ENCODE measurements at regions not wholly inside any gene's neighbourhood (a gene's known extent, or its start where the extent isn't known, plus 50 kb on each side); places are given as distances from the start of the nearest gene placed in this dataset.

- ChIA-PET CTCF (ENCODE audit: low intra/inter-chr PET ratio) (no interaction called here), POLR2A (no interaction called here)
- DNase-seq (ENCODE audit: extremely low read depth in 1 of 4, low spot score in 3 of 4), result no peak
- FAIRE-seq, result no peak
- Histone ChIP-seq H2AFZ (ENCODE audit: low read depth, low read length) (no peak overlapping the region), H3K9me3 (replicated peaks; ENCODE audit: control insufficient read depth, insufficient read depth, low read depth, low read length) (no peaks in the 10 kb centered on the region), H3K4me2 (ENCODE audit: insufficient read depth, low read length) (no peak overlapping the region), H4K20me1 (replicated peaks; ENCODE audit: control insufficient read depth, insufficient read depth, low read length) (no peaks in the 10 kb centered on the region), H3K27ac (ENCODE audit: extremely low read depth, low read depth, low read length) (no peak overlapping the region), H3K79me2 (ENCODE audit: control insufficient read depth, insufficient read depth, low read length) (no peaks in the 10 kb centered on the region), H3K36me3 (ENCODE audit: control insufficient read depth, insufficient read depth, low read length) (no peaks in the 10 kb centered on the region), H3K9ac (ENCODE audit: insufficient read depth in 1 of 2, low read depth in 2 of 2, low read length in 2 of 2) (no peak overlapping the region), H3K27me3 (ENCODE audit: control insufficient read depth in 2 of 2, insufficient read depth in 2 of 2, low read length in 2 of 2) (no peaks in the 10 kb centered on the region), H3K4me1 (replicated peaks in 1 of 2; ENCODE audit: control insufficient read depth in 2 of 2, insufficient read depth in 2 of 2, low read length in 2 of 2) (no peaks in the 10 kb centered on the region), H3K9me1 (ENCODE audit: control insufficient read depth, insufficient read depth, low read length) (no peaks in the 10 kb centered on the region), H3K4me3 (no peak overlapping the region)
- intact Hi-C loops (cut with micrococcal nuclease) (no loop called here), in situ Hi-C loops (cut with MboI) (no loop called here)
- no TSS peak for BruUV-seq (replicated peaks)
- no peak for ATAC-seq
- WGBS (ENCODE audit: insufficient coverage, low coverage, missing lambda C conversion rate), result 1% methylated on average over 4 of the region's 4 CpGs
- TF ChIP-seq XRCC3 (IDR thresholded peaks at IDR 0.05), result no peak
- TF ChIP-seq BACH1 (tag; IDR thresholded peaks at IDR 0.05), result no peak
- TF ChIP-seq NUFIP1 (IDR thresholded peaks at IDR 0.05; ENCODE audit: partially characterized antibody), result no peak
Observed at GRCh38 chr21:28250946-28251345, 741.7 kb downstream of the LTN1 start.

- ChIA-PET CTCF (ENCODE audit: low intra/inter-chr PET ratio) (no interaction called here), POLR2A (no interaction called here)
- ATAC-seq, result no peak
- H3K4me2 ChIP-seq (ENCODE audit: insufficient read depth, low read length), result no peak overlapping the region
- no TSS peak for BruUV-seq (replicated peaks)
- no peaks in the 10 kb centered on the region for H3K4me1 ChIP-seq (replicated peaks in 1 of 2; ENCODE audit: control insufficient read depth in 2 of 2, insufficient read depth in 2 of 2, low read length in 2 of 2)
- intact Hi-C loops (cut with micrococcal nuclease), result no loop called here
- DNase-seq (ENCODE audit: extremely low read depth in 1 of 4, low spot score in 3 of 4), result no peak
- FAIRE-seq, result no peak
- H3K9me3 ChIP-seq (replicated peaks; ENCODE audit: control insufficient read depth, insufficient read depth, low read depth, low read length), result no peaks in the 10 kb centered on the region
- in situ Hi-C loops (cut with MboI), result no loop called here
- TF ChIP-seq BDP1 (IDR thresholded peaks at IDR 0.05; ENCODE audit: insufficient read depth, insufficient read length), result no peak
- TF ChIP-seq RFX5 (IDR thresholded peaks at IDR 0.05; ENCODE audit: low read depth, low read length), result no peak
- TF ChIP-seq, protein P1, sequence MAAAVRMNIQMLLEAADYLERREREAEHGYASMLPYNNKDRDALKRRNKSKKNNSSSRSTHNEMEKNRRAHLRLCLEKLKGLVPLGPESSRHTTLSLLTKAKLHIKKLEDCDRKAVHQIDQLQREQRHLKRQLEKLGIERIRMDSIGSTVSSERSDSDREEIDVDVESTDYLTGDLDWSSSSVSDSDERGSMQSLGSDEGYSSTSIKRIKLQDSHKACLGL (CRISPR knock-in tag; IDR thresholded peaks at IDR 0.05; ENCODE audit: borderline replicate concordance, poor library complexity, severe bottlenecking), result no peak
- TF ChIP-seq, protein P2, sequence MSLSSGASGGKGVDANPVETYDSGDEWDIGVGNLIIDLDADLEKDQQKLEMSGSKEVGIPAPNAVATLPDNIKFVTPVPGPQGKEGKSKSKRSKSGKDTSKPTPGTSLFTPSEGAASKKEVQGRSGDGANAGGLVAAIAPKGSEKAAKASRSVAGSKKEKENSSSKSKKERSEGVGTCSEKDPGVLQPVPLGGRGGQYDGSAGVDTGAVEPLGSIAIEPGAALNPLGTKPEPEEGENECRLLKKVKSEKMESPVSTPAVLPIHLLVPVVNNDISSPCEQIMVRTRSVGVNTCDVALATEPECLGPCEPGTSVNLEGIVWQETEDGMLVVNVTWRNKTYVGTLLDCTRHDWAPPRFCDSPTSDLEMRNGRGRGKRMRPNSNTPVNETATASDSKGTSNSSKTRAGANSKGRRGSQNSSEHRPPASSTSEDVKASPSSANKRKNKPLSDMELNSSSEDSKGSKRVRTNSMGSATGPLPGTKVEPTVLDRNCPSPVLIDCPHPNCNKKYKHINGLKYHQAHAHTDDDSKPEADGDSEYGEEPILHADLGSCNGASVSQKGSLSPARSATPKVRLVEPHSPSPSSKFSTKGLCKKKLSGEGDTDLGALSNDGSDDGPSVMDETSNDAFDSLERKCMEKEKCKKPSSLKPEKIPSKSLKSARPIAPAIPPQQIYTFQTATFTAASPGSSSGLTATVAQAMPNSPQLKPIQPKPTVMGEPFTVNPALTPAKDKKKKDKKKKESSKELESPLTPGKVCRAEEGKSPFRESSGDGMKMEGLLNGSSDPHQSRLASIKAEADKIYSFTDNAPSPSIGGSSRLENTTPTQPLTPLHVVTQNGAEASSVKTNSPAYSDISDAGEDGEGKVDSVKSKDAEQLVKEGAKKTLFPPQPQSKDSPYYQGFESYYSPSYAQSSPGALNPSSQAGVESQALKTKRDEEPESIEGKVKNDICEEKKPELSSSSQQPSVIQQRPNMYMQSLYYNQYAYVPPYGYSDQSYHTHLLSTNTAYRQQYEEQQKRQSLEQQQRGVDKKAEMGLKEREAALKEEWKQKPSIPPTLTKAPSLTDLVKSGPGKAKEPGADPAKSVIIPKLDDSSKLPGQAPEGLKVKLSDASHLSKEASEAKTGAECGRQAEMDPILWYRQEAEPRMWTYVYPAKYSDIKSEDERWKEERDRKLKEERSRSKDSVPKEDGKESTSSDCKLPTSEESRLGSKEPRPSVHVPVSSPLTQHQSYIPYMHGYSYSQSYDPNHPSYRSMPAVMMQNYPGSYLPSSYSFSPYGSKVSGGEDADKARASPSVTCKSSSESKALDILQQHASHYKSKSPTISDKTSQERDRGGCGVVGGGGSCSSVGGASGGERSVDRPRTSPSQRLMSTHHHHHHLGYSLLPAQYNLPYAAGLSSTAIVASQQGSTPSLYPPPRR (CRISPR knock-in tag; IDR thresholded peaks at IDR 0.05; ENCODE audit: borderline replicate concordance), result no peak
- no peak overlapping the region for H3K4me3 ChIP-seq
- H3K27me3 ChIP-seq (ENCODE audit: control insufficient read depth in 2 of 2, insufficient read depth in 2 of 2, low read length in 2 of 2), result no peaks in the 10 kb centered on the region
- H3K9me1 ChIP-seq (ENCODE audit: control insufficient read depth, insufficient read depth, low read length), result no peaks in the 10 kb centered on the region
- H2AFZ ChIP-seq (ENCODE audit: low read depth, low read length), result no peak overlapping the region
- H3K36me3 ChIP-seq (ENCODE audit: control insufficient read depth, insufficient read depth, low read length), result no peaks in the 10 kb centered on the region
- whole genome bisulfite sequencing (ENCODE audit: insufficient coverage, low coverage, missing lambda C conversion rate), result 1% methylated on average over 4 of the region's 4 CpGs
- no peaks in the 10 kb centered on the region for H3K79me2 ChIP-seq (ENCODE audit: control insufficient read depth, insufficient read depth, low read length)
- H3K27ac ChIP-seq (ENCODE audit: extremely low read depth, low read depth, low read length), result no peak overlapping the region
- H4K20me1 ChIP-seq (replicated peaks; ENCODE audit: control insufficient read depth, insufficient read depth, low read length), result no peaks in the 10 kb centered on the region
- H3K9ac ChIP-seq (ENCODE audit: insufficient read depth in 1 of 2, low read depth in 2 of 2, low read length in 2 of 2), result no peak overlapping the region
Observed at GRCh38 chr21:28247454-28248020, 745.1 kb downstream of the LTN1 start.
